HG03095 (cell line): ENCODE measurements at regions not wholly inside any gene's neighbourhood (a gene's known extent, or its start where the extent isn't known, plus 50 kb on each side); places are given as distances from the start of the nearest gene placed in this dataset.

Source experiments
- ATAC-seq: cut with Tn5 transposase; IDR thresholded peaks from one replicate; pipeline ENCODE4 v1.9.1; 2021; ENCODE audit warnings: moderate library complexity; ENCODE audit not compliant: unreplicated experiment

- no peak for ATAC-seq
These were observed 1253.3 kb downstream of the TBC1D22A start for GRCh38 chr22:48015701-48016100.

GRCh38 chr22:48004936-48005335, 1242.5 kb downstream of the TBC1D22A start:
- ATAC-seq: no peak

- ATAC-seq: no peak
These were observed 1241.6 kb downstream of the TBC1D22A start for GRCh38 chr22:48004038-48004437.

GRCh38 chr22:48001101-48001500, 1238.7 kb downstream of the TBC1D22A start:
- ATAC-seq: no peak

GRCh38 chr22:47997612-47998011, 1235.2 kb downstream of the TBC1D22A start:
- ATAC-seq: no peak

- no peak for ATAC-seq
These were observed 1234.7 kb downstream of the TBC1D22A start for GRCh38 chr22:47997052-47997590.

- ATAC-seq: no peak
These were observed 1234.0 kb downstream of the TBC1D22A start for GRCh38 chr22:47996446-47996857.

GRCh38 chr22:47995718-47996117, 1233.3 kb downstream of the TBC1D22A start:
- ATAC-seq: no peak

GRCh38 chr22:47995264-47995627, 1232.8 kb downstream of the TBC1D22A start:
- ATAC-seq: no peak

- no peak for ATAC-seq
These were observed 1232.3 kb downstream of the TBC1D22A start for GRCh38 chr22:47994601-47995263.

GRCh38 chr22:47994045-47994444, 1231.6 kb downstream of the TBC1D22A start:
- no peak for ATAC-seq

GRCh38 chr22:47990481-47990880, 1228.0 kb downstream of the TBC1D22A start:
- no peak for ATAC-seq

- no peak for ATAC-seq
These were observed 1225.5 kb downstream of the TBC1D22A start for GRCh38 chr22:47987885-47988515.

- no peak for ATAC-seq
These were observed 1213.8 kb downstream of the TBC1D22A start for GRCh38 chr22:47976219-47976618.

GRCh38 chr22:47967831-47968230, 1205.4 kb downstream of the TBC1D22A start:
- no peak for ATAC-seq

- ATAC-seq: no peak
These were observed 1203.9 kb downstream of the TBC1D22A start for GRCh38 chr22:47966316-47966715.

GRCh38 chr22:47965896-47966295, 1203.4 kb downstream of the TBC1D22A start:
- no peak for ATAC-seq

GRCh38 chr22:47965066-47965465, 1202.6 kb downstream of the TBC1D22A start:
- ATAC-seq: no peak

GRCh38 chr22:47963660-47964059, 1201.2 kb downstream of the TBC1D22A start:
- ATAC-seq: no peak

- no peak for ATAC-seq
These were observed 1195.2 kb downstream of the TBC1D22A start for GRCh38 chr22:47957649-47958048.

- ATAC-seq: no peak
These were observed 1191.7 kb downstream of the TBC1D22A start for GRCh38 chr22:47954107-47954506.

GRCh38 chr22:47944941-47945340, 1182.5 kb downstream of the TBC1D22A start:
- ATAC-seq: no peak
